ENCODE measurements at regions not wholly inside any gene's neighbourhood (a gene's known extent, or its start where the extent isn't known, plus 50 kb on each side); places are given as distances from the start of the nearest gene placed in this dataset.

GRCh38 chr13:64930636-64931035, 2299.5 kb downstream of the PCDH9 start:
- no peaks in the 10 kb centered on the region for H3K36me3 ChIP-seq
- no peaks in the 10 kb centered on the region for H3K27me3 ChIP-seq
- no peak overlapping the region for H3K27ac ChIP-seq
- no peaks in the 10 kb centered on the region for H3K4me1 ChIP-seq
- H3K9me3 ChIP-seq = no peaks in the 10 kb centered on the region
- no peak overlapping the region for H3K4me3 ChIP-seq
- TF ChIP-seq EP300 (IDR thresholded peaks at IDR 0.05) = no peak
- no peak for TF ChIP-seq POLR2A (IDR thresholded peaks at IDR 0.05)
- TF ChIP-seq CTCF (IDR thresholded peaks at IDR 0.05) = no peak
- DNase-seq (ENCODE audit: low spot score in 2 of 2) = no peak

GRCh38 chr13:64928696-64929499, 2301.2 kb downstream of the PCDH9 start:
- TF ChIP-seq CTCF (IDR thresholded peaks at IDR 0.05) (no peak), POLR2A (IDR thresholded peaks at IDR 0.05) (no peak), EP300 (IDR thresholded peaks at IDR 0.05) (no peak)
- no peak overlapping the region for H3K4me3 ChIP-seq
- DNase-seq (ENCODE audit: low spot score in 2 of 2) = no peak
- H3K27ac ChIP-seq = no peak overlapping the region
- no peaks in the 10 kb centered on the region for H3K27me3 ChIP-seq
- H3K36me3 ChIP-seq = no peaks in the 10 kb centered on the region
- WGBS, 2 donors = 66 to 83% methylated on average over 3 of the region's 3 CpGs
- no peaks in the 10 kb centered on the region for H3K4me1 ChIP-seq
- no peaks in the 10 kb centered on the region for H3K9me3 ChIP-seq

- 93 to 98% methylated on average over 22 of the region's 22 CpGs for WGBS, 2 donors
- no peak for DNase-seq (ENCODE audit: low spot score in 2 of 2)
- Histone ChIP-seq H3K4me1 (no peaks in the 10 kb centered on the region), H3K9me3 (no peaks in the 10 kb centered on the region), H3K36me3 (no peaks in the 10 kb centered on the region), H3K27ac (no peak overlapping the region), H3K27me3 (no peaks in the 10 kb centered on the region), H3K4me3 (no peak overlapping the region)
- TF ChIP-seq POLR2A (IDR thresholded peaks at IDR 0.05) = no peak
Measured at GRCh38 chr13:64925727-64926126, 2304.4 kb downstream of the PCDH9 start.

- Histone ChIP-seq H3K4me1 (no peaks in the 10 kb centered on the region), H3K36me3 (no peaks in the 10 kb centered on the region), H3K27me3 (no peaks in the 10 kb centered on the region), H3K4me3 (no peak overlapping the region), H3K9me3 (no peaks in the 10 kb centered on the region), H3K27ac (no peak overlapping the region)
- WGBS, 2 donors = 76 to 81% methylated on average over 5 to 7 of the region's 7 CpGs
- TF ChIP-seq CTCF (IDR thresholded peaks at IDR 0.05) (no peak), POLR2A (IDR thresholded peaks at IDR 0.05) (no peak), EP300 (IDR thresholded peaks at IDR 0.05) (no peak)
- DNase-seq (ENCODE audit: low spot score in 2 of 2) = no peak
Measured at GRCh38 chr13:64925284-64925683, 2304.9 kb downstream of the PCDH9 start.

GRCh38 chr13:64924401-64924800, 2305.7 kb downstream of the PCDH9 start:
- H3K27me3 ChIP-seq = no peaks in the 10 kb centered on the region
- WGBS, 2 donors = 86 to 96% methylated on average over 6 of the region's 6 CpGs
- H3K4me1 ChIP-seq = no peaks in the 10 kb centered on the region
- H3K36me3 ChIP-seq = no peaks in the 10 kb centered on the region
- H3K27ac ChIP-seq = no peak overlapping the region
- TF ChIP-seq EP300 (IDR thresholded peaks at IDR 0.05) (no peak), POLR2A (IDR thresholded peaks at IDR 0.05) (no peak), CTCF (IDR thresholded peaks at IDR 0.05) (no peak)
- no peak for DNase-seq (ENCODE audit: low spot score in 2 of 2)
- H3K9me3 ChIP-seq = no peaks in the 10 kb centered on the region
- no peak overlapping the region for H3K4me3 ChIP-seq
